Myocyte (in vitro differentiated cells): ENCODE measurements at regions not wholly inside any gene's neighbourhood (a gene's known extent, or its start where the extent isn't known, plus 50 kb on each side); places are given as distances from the start of the nearest gene placed in this dataset.
"Not testable (repeated sequence)": the region's sequence is repeated elsewhere in the genome, so short reads cannot be mapped to it uniquely, and the experiment has no call there.

Source experiments
- DNase-seq: peaks from one replicate; pipeline ENCODE4 v3.0.0-alpha.2; 2012; ENCODE audit warnings: low read depth

- no peak for DNase-seq
Observed at GRCh38 chr4:141849778-141850177, 213.4 kb downstream of the IL15 start.

DNA sequence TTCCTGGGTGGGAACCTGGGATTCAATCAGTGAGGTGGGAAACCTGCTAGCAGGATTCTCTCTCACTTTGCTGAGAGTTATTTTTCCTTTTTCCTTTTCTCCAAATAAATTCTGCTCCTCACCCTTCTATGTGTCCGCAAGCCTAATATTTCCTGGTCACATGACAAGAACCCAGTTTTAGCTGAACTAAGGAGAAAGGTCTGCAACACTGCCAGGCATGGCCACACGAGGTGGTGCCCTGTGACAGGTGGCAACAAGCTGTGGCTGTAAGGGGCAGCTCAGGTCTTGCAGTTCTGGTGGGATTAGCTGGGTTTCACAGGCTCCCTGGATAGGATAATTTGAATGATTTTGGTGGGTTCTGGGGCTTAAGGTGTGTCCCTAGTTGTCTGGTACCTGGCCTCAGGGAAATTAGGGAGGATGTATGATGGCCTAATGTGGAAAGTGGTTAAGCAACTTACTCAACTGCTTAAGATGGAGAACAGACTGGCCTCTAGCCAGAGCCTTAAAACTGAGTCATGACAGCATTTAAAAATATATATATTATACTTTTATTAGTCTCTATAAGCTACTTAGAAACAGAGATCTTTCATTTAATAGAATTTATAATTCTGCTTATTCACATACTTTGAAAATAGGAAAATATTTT, 215.0 kb downstream of the IL15 start:
- DNase-seq: no peak

GRCh38 chr4:141853091-141853764, 216.8 kb downstream of the IL15 start:
- peak; percentile 17 for DNase-seq

GRCh38 chr4:141858437-141858836, 222.1 kb downstream of the IL15 start:
- DNase-seq: no peak

- DNase-seq: no peak
Observed at GRCh38 chr4:141860974-141861373, 224.6 kb downstream of the IL15 start.

- DNase-seq: no peak
Observed at GRCh38 chr4:141870152-141870551, 233.8 kb downstream of the IL15 start.

- peak; percentile 31 for DNase-seq
Observed at GRCh38 chr4:141871086-141871770, 234.8 kb downstream of the IL15 start.

DNA sequence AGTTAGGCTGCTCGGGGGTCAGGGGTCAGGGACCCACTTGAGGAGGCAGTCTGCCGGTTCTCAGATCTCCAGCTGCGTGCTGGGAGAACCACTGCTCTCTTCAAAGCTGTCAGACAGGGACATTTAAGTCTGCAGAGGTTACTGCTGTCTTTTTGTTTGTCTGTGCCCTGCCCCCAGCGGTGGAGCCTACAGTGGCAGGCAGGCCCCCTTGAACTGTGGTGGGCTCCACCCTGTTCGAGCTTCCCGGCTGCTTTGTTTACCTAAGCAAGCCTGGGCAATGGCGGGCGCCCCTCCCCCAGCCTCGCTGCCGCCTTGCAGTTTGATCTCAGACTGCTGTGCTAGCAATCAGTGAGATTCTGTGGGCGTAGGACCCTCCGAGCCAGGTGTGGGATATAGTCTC, 246.3 kb downstream of the IL15 start:
- DNase-seq: not testable (repeated sequence)

DNA sequence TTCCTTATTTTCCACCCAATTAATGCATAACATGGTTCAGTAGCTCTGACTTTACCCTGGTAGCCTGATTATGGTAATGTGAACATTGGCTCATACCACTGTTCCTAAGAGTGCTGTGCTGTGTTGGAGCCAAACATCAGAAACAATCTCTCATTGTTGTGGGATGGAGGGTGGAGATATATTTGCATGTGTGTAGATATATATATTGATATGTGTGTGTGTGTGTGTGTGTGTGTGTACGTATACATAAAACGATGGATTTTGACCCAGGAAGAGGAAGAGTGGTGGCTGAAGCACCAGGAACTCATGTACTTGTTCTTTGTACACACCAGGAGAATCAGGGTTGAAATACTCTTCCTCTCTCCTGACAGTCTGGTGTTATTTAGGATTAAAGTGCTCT, 247.7 kb downstream of the IL15 start:
- DNase-seq: no peak

GRCh38 chr4:141885112-141885511, 248.7 kb downstream of the IL15 start:
- no peak for DNase-seq

DNA sequence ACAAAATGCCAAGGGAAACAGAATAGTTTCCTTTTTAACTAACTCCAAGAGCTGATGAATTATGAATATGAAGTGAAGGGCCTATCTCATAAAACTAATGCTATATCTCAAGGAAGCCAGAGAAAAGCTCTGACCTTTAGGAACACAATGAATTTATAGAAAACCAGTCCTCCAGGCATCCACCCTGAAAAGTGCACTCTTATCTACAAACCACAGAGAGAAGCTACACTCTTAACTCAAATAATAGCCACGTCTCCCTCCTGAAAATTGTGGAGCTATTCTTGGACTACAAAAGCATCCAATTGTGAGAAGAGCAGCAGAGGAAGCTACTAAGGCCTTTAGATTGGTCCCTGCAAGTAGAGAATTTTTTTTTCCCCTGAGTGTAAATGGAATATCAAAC, 253.9 kb downstream of the IL15 start:
- DNase-seq: no peak

DNA sequence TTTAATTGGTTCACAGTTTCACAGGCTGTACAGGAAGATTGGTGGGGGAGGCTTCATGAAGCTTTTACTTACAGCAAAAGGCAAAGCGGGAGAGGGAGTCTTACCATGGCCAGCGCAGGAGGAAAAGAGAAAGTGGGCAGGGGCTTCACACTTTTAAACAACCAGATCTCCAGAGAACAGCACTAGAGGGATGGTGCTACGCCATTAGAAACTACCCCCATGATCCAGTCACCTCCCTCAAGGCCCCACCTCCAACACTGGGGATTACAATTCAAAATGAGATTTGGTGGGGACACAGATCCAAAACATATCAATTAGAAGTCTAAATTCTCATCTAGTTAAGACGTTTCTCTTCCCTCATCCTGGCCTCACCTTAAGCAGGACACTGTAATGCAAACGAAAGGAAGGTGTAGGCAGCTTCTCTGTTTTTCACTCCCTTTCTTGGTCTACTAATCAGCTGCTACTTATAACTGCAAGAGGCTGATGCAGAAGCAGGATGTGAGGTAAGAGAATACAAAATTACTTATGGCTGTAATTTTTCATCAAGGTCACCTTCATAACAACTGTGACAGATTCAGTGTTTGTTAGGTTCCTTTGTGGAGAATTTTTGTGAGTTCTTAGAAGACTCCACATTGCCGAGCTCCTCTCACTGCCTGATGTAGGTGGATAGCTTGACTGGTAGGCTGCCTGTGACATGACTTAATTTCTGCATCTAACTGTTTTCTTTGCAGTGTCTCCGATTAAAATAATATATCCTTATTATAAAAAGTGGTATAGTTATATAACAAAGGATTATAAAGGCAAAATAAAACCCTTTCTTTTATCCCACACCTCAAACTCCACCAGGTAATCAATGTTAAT, 255.1 kb downstream of the IL15 start:
- DNase-seq: no peak

DNA sequence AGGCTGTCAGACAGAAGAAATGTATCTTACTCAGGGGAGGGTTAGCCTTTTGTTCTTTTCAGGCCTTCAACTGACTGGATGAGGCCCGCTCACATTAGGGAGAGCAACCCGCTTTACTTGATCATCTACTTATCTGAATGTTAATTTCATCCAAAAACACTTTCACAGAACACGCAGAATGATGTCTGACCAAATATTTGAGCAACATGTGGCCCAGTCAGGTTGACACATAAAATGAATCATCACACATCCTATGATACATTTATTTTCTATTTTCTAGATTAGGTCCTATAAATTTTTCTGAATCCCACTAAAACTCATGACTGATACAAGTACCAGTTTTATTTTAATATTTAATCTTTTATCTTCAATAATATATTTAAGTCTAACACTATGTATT, 260.3 kb downstream of the IL15 start:
- no peak for DNase-seq

DNA sequence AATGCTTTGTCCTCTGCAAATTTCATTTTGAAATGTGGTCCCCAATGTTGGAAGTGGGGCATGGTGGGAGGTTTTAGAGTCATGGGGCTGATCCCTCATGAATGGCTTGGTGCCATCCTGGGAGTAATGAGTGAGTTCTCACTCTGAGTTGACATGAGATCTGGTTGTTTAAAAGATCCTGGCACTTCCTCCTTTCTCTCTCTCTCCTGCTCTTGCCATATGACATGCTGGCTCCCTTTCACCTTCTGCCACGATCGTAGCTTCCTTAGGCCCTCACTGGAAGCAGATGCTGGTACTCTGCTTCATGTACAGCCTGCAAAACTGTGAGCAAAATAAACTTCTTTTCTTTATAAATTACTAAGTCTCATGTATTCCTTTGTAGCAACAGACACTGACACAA, 262.0 kb downstream of the IL15 start:
- no peak for DNase-seq

DNA sequence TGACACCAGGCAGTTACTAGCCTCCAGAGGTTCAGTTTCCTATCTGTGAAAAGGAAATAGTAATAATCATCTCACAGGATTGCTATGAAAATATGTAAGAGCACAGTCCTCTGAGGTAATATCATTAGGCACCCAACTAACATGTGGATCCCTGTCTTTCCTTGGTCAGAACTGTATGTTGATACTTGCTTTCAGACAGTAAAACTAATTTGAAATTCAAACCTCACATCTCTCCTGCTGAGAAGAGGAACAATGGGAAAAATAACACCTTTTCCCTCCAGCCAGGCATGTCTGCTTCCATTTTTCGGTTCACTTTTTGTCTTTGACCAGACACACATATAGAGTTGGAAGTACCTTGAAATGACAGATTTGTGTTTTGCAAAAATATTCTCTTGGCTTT, 262.7 kb downstream of the IL15 start:
- DNase-seq: no peak

- no peak for DNase-seq
Observed at GRCh38 chr4:141899541-141899940, 263.2 kb downstream of the IL15 start.

- no peak for DNase-seq
Observed at GRCh38 chr4:141900856-141901255, 264.5 kb downstream of the IL15 start.

DNA sequence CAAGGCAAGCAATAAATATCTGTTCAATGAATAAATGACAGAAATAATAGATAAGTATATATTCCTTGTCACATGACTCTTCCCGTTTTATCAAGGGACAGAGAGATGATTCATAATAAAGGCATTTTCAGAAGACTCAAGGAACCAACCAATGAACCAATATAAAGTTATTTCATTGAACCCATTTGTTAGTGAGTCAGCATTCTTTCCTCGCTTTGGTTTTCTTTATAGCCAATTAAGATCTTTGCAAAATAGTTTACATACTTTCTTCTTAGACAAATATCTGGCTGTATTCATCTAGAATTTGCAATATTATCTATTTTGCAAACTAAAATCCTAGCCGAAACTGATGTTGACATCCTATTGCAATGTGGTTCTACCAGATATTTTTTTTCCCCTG, 269.4 kb downstream of the IL15 start:
- peak; percentile 9 for DNase-seq

GRCh38 chr4:141909541-141909940, 273.2 kb downstream of the IL15 start:
- DNase-seq: no peak

DNA sequence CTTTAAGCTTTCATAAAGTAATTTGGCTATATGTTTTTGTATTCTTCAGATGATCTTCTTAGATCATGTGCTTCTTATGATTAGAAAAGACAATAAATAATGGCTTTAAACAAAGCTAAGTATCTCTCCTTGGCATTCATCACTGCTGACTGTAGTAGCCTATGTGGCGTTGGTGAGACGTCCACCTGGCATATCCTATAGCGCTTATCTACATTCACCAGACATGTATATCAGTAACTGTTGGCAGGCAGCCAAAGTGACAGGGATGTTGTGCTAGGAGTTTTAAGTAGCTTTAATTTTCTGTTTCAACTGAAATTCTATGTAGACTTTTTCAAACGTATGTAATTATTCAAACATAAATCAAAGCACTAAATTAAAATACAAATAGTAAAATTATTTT, 276.4 kb downstream of the IL15 start:
- no peak for DNase-seq

DNA sequence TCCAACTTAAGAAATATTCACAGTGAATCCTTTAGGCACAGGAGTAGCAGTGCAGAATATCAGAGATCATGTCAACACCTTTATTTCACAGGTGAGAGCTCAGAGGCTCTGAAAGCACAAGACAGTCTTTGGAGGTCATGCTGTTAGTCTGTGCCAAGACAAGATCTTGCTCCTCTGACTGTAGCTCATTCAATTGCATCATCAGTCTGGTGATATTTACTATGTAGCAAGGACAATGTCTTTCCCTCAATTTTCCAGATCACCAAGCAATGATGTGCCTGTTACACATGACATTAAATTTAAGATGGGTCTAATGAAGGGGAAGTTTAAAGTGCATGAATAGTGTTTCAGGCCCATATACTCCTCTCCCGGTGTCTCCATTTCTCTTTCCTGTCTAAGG, 277.5 kb downstream of the IL15 start:
- no peak for DNase-seq

GRCh38 chr4:141914746-141915145, 278.4 kb downstream of the IL15 start:
- no peak for DNase-seq
